ENCODE measurements at regions not wholly inside any gene's neighbourhood (a gene's known extent, or its start where the extent isn't known, plus 50 kb on each side); places are given as distances from the start of the nearest gene placed in this dataset.

GRCh38 chr11:115860246-115860645 lies 356.0 kb upstream of the CADM1 start:
- TF ChIP-seq CTCF (IDR thresholded peaks at IDR 0.05 in 4 of 5, conservative IDR thresholded peaks at IDR 0.05 in 1 of 5) (no peak), POLR2A (IDR thresholded peaks at IDR 0.05) (no peak)

All from gastrocnemius medialis (tissue), 4 donors.